ENCODE measurements at regions not wholly inside any gene's neighbourhood (a gene's known extent, or its start where the extent isn't known, plus 50 kb on each side); places are given as distances from the start of the nearest gene placed in this dataset.

DNA sequence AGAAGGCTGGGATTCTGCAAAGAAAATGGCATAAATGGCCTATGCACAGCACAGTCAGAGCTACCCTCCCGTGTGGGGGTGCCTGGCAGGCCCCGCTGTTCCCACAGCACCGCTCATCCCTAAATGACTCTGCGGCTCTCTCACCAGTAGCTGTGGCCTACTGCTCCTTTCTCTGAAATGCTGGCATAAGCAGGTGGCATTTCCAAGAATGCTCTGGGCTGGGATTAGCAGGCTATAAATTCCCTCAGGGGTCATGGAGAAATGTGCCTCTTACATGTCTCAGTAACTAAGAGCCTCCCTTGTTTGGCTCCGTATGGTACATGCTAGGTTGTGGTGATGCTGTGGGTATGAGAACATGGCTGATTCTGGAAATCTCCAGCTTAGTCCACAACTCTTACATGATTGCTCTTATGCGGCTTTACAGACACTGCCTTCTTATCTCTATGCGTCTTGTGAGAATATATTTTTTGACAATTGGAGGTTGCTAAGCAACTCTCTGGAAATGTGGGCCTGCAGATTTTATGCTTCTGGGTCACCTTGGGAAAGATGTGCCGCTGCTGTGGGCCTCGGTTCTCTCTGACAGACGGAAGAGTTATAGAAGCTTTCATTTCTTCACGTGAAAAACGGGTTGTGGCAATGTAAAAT is 80.3 kb upstream of the GATA6 start:
- WGBS, 2 experiments (ENCODE audit: extremely low coverage in 2 of 2, insufficient read length in 1 of 2): 64% methylated on average over 4 of the region's 12 CpGs; no CpG with 5 or more reads in 1 of the 2 experiments
- intact Hi-C loops (cut with micrococcal nuclease): no loop called here
- no peak overlapping the region for H3K27ac ChIP-seq (ENCODE audit: insufficient read depth, low read length)

More for the DNA sequence above, 80.3 kb upstream of the GATA6 start:
- no peak for TF ChIP-seq FOS (IDR thresholded peaks at IDR 0.05; ENCODE audit: low read depth, low read length)
- TF ChIP-seq, protein P1, sequence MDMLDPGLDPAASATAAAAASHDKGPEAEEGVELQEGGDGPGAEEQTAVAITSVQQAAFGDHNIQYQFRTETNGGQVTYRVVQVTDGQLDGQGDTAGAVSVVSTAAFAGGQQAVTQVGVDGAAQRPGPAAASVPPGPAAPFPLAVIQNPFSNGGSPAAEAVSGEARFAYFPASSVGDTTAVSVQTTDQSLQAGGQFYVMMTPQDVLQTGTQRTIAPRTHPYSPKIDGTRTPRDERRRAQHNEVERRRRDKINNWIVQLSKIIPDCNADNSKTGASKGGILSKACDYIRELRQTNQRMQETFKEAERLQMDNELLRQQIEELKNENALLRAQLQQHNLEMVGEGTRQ (IDR thresholded peaks at IDR 0.05; ENCODE audit: low read depth, low read length): no peak
- no peak for TF ChIP-seq RFX5 (IDR thresholded peaks at IDR 0.05; ENCODE audit: low read depth, low read length)
- TF ChIP-seq, protein P2, sequence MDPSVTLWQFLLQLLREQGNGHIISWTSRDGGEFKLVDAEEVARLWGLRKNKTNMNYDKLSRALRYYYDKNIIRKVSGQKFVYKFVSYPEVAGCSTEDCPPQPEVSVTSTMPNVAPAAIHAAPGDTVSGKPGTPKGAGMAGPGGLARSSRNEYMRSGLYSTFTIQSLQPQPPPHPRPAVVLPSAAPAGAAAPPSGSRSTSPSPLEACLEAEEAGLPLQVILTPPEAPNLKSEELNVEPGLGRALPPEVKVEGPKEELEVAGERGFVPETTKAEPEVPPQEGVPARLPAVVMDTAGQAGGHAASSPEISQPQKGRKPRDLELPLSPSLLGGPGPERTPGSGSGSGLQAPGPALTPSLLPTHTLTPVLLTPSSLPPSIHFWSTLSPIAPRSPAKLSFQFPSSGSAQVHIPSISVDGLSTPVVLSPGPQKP (IDR thresholded peaks at IDR 0.05; ENCODE audit: borderline replicate concordance, low read depth, low read length): no peak
- TF ChIP-seq MAZ (IDR thresholded peaks at IDR 0.05; ENCODE audit: borderline replicate concordance, low read depth, low read length): no peak
- TF ChIP-seq CEBPB (IDR thresholded peaks at IDR 0.05; ENCODE audit: low read depth, low read length): no peak
- no peak for TF ChIP-seq CHD1 (IDR thresholded peaks at IDR 0.05; ENCODE audit: low read depth, low read length)
- TF ChIP-seq, protein P3, sequence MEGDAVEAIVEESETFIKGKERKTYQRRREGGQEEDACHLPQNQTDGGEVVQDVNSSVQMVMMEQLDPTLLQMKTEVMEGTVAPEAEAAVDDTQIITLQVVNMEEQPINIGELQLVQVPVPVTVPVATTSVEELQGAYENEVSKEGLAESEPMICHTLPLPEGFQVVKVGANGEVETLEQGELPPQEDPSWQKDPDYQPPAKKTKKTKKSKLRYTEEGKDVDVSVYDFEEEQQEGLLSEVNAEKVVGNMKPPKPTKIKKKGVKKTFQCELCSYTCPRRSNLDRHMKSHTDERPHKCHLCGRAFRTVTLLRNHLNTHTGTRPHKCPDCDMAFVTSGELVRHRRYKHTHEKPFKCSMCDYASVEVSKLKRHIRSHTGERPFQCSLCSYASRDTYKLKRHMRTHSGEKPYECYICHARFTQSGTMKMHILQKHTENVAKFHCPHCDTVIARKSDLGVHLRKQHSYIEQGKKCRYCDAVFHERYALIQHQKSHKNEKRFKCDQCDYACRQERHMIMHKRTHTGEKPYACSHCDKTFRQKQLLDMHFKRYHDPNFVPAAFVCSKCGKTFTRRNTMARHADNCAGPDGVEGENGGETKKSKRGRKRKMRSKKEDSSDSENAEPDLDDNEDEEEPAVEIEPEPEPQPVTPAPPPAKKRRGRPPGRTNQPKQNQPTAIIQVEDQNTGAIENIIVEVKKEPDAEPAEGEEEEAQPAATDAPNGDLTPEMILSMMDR (conservative IDR thresholded peaks at IDR 0.05; ENCODE audit: low read depth, low read length): no peak
- no peak for TF ChIP-seq MAFK (IDR thresholded peaks at IDR 0.05; ENCODE audit: low read depth, low read length)
- no peak for TF ChIP-seq MXI1 (IDR thresholded peaks at IDR 0.05; ENCODE audit: borderline replicate concordance, low read depth, low read length)
- TF ChIP-seq NFE2L2 (IDR thresholded peaks at IDR 0.05; ENCODE audit: low read depth, low read length): no peak
- no peak for TF ChIP-seq BHLHE40 (IDR thresholded peaks at IDR 0.05; ENCODE audit: low read depth, low read length)
- no peak for TF ChIP-seq RAD21 (IDR thresholded peaks at IDR 0.05; ENCODE audit: low read length)
- no peak for TF ChIP-seq SMC3 (IDR thresholded peaks at IDR 0.05; ENCODE audit: low read depth, low read length)
- no peak for TF ChIP-seq POLR2A (IDR thresholded peaks at IDR 0.05; ENCODE audit: low read depth, low read length)
- no peak for TF ChIP-seq RCOR1 (IDR thresholded peaks at IDR 0.05; ENCODE audit: insufficient replicate concordance, low read length)
- Histone ChIP-seq H3K9ac (ENCODE audit: low read depth, low read length) (no peak overlapping the region), H4K5ac (ENCODE audit: low read depth, low read length) (no peak overlapping the region), H3K4me1 (ENCODE audit: control insufficient read depth, insufficient read depth, low read length) (no peaks in the 10 kb centered on the region), H2AFZ (replicated peaks; ENCODE audit: low read length, poor library complexity) (no peak overlapping the region), H3K4me3 (ENCODE audit: insufficient read depth, low read depth, low read length) (no peak overlapping the region), H3K18ac (ENCODE audit: low read depth, low read length) (no peak overlapping the region), H3K9me1 (ENCODE audit: insufficient read depth, low read length) (no peaks in the 10 kb centered on the region), H2AK9ac (replicated peaks; ENCODE audit: low read depth, low read length, poor library complexity) (no peak overlapping the region), H4K20me1 (ENCODE audit: insufficient read depth, low read length) (no peaks in the 10 kb centered on the region), H3K4ac (ENCODE audit: low read depth, low read length) (no peak overlapping the region), H3K36me3 (ENCODE audit: control insufficient read depth, insufficient read depth, low read length) (no peaks in the 10 kb centered on the region), H4K8ac (ENCODE audit: low read depth in 2 of 2, low read length in 2 of 2) (no peak overlapping the region), H2BK15ac (ENCODE audit: low read depth, low read length) (no peak overlapping the region), H3K4me2 (ENCODE audit: low read depth, low read length) (no peak overlapping the region), H3K27me3 (ENCODE audit: control insufficient read depth, insufficient read depth, low read length) (peaks cover 35% of the 10 kb centered on the region), H4K91ac (ENCODE audit: insufficient read depth, low read depth, low read length) (no peak overlapping the region), H3K79me1 (ENCODE audit: low read depth in 1 of 2, low read length in 2 of 2) (no peaks in the 10 kb centered on the region), H3K56ac (ENCODE audit: extremely low read depth, insufficient read depth, low read length) (no peak overlapping the region), H2BK120ac (ENCODE audit: low read depth, low read length) (no peak overlapping the region), H3K9me3 (ENCODE audit: control insufficient read depth, insufficient read depth, low read length) (0 out of 2 replicates have a peak, but pooled peaks cover 2% of the 10 kb centered on the region), H2BK5ac (ENCODE audit: low read depth, low read length, poor library complexity, severe bottlenecking) (no peak overlapping the region), H3K14ac (replicated peaks; ENCODE audit: low read depth, low read length) (no peak overlapping the region), H2BK20ac (ENCODE audit: low read depth, low read length) (no peak overlapping the region), H2AK5ac (ENCODE audit: low read depth, low read length) (no peak overlapping the region), H3K23ac (ENCODE audit: low read depth, low read length) (no peak overlapping the region)
- no TSS peak for BruUV-seq (replicated peaks)
- in situ Hi-C loops (cut with MboI; ENCODE audit: low sequenced_read_pairs): no loop called here
- CTCF ChIA-PET: no interaction called here
- POLR2A ChIA-PET (ENCODE audit: unreplicated experiment): no interaction called here
- ATAC-seq (ENCODE audit: low read depth) (no peak), DNase-seq (no peak)
- dilution Hi-C loops (cut with HindIII; ENCODE audit: low sequenced_read_pairs, unreplicated experiment): no loop called here

Data from IMR-90 (cell line).